ENCODE measurements at regions not wholly inside any gene's neighbourhood (a gene's known extent, or its start where the extent isn't known, plus 50 kb on each side); places are given as distances from the start of the nearest gene placed in this dataset.

DNA sequence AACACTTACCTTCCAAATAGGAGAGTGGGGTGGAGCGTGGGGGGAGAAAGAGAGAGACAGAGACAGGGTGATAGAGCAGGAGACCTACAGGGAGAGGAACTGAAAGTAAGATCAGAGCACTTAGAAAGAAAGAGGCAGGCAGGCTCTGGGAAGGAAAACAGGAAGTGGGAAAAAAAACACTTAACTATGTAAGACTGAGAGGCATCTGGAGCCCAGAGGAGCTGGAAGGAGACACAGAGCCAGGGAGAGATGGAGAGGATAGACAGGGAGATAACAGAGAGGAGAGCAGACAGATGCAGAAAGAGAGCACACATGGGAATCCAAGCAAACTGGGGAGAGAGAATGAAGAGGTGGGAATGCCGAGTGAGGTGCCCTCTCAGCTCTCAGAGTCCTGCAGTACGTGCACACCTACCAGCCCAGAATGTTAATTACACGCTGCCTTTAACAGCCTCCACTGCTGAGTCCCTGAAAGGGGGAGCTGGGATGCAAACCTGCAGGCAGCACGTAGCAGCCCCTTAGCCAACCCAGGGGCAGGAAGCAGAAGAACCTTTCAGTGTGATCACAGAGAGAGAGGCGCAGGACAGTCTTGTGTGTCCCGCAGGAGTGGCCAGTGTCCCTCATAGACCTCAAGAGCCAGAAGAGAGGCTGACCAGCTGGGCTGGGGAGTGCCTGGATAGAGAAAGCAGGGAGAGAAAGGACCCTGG is 132.7 kb upstream of the LRFN2 start:
- Mint-ChIP-seq H3K27me3 (ENCODE audit: unreplicated experiment) (peaks cover 6% of the 10 kb centered on the region), H3K4me3 (ENCODE audit: unreplicated experiment) (peak overlapping the region; percentile 69), H3K9me3 (ENCODE audit: unreplicated experiment) (peaks cover 7% of the 10 kb centered on the region), H3K36me3 (ENCODE audit: unreplicated experiment) (no peaks in the 10 kb centered on the region), H3K27ac (ENCODE audit: unreplicated experiment) (peak overlapping the region; percentile 82), H3K4me1 (ENCODE audit: low read depth, unreplicated experiment) (peaks cover 51% of the 10 kb centered on the region)
- DNase-seq: no peak
- TF ChIP-seq, protein P1, sequence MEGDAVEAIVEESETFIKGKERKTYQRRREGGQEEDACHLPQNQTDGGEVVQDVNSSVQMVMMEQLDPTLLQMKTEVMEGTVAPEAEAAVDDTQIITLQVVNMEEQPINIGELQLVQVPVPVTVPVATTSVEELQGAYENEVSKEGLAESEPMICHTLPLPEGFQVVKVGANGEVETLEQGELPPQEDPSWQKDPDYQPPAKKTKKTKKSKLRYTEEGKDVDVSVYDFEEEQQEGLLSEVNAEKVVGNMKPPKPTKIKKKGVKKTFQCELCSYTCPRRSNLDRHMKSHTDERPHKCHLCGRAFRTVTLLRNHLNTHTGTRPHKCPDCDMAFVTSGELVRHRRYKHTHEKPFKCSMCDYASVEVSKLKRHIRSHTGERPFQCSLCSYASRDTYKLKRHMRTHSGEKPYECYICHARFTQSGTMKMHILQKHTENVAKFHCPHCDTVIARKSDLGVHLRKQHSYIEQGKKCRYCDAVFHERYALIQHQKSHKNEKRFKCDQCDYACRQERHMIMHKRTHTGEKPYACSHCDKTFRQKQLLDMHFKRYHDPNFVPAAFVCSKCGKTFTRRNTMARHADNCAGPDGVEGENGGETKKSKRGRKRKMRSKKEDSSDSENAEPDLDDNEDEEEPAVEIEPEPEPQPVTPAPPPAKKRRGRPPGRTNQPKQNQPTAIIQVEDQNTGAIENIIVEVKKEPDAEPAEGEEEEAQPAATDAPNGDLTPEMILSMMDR (IDR thresholded peaks at IDR 0.05; ENCODE audit: partially characterized antibody, unreplicated experiment): no peak

DNA sequence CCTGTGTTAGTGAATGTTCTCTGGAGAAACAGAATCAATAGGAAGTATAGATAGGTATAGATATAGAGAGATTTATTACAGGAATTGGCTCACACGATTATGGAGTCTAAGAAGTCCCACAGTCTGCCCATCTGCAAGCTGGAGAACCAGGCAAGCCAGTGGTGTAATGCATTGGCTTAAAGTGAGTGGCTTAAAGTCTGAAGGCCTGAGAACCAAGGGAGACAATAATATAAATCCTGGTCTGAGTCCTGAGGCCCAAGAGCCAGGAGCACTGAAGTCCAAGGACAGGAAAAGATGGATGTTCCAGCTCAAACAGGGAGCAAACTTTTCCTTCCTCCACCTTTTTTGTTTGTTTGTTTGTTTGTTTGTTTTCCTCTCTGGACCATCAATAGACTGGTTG is 131.2 kb upstream of the LRFN2 start:
- H3K27ac Mint-ChIP-seq (ENCODE audit: unreplicated experiment): no peak overlapping the region
- H3K4me3 Mint-ChIP-seq (ENCODE audit: unreplicated experiment): no peak overlapping the region
- TF ChIP-seq, protein P1 (IDR thresholded peaks at IDR 0.05; ENCODE audit: partially characterized antibody, unreplicated experiment): no peak
- peaks cover 51% of the 10 kb centered on the region for H3K4me1 Mint-ChIP-seq (ENCODE audit: low read depth, unreplicated experiment)
- DNase-seq: no peak
- no peaks in the 10 kb centered on the region for H3K36me3 Mint-ChIP-seq (ENCODE audit: unreplicated experiment)
- H3K27me3 Mint-ChIP-seq (ENCODE audit: unreplicated experiment): peaks cover 11% of the 10 kb centered on the region
- peaks cover 11% of the 10 kb centered on the region for H3K9me3 Mint-ChIP-seq (ENCODE audit: unreplicated experiment)

DNA sequence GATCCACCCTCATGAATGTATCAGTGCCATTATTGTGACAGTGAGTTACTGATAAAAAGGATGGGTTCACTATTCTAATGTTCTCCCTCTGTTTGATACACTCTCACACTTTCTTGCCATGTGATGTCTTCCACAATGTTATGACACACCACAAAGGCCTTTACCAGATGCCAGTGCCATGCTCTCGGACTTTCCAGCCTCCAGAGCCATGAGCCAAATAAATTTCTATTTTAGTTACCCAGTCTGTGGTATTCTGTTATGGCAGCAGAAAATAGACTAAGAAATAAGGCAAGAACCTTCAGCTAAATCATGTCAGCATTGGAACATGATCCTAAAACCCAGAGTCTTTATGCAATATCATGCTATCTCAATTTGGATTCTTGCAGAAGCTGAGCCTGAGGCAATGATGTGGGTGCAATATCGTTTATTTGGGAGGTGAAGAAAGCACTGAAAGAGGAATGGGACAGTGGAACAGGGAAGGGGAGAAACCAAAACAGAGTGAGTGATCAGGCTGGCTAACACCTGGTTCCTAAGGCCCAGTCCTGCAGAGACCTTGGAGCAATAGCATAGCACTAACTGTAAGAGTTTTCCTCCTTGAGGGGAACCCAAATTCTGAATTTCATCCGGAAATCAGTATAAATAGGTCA is 130.4 kb upstream of the LRFN2 start:
- Mint-ChIP-seq H3K36me3 (ENCODE audit: unreplicated experiment) (no peaks in the 10 kb centered on the region), H3K27me3 (ENCODE audit: unreplicated experiment) (peaks cover 11% of the 10 kb centered on the region), H3K27ac (ENCODE audit: unreplicated experiment) (no peak overlapping the region), H3K4me3 (ENCODE audit: unreplicated experiment) (no peak overlapping the region), H3K4me1 (ENCODE audit: low read depth, unreplicated experiment) (peaks cover 46% of the 10 kb centered on the region), H3K9me3 (ENCODE audit: unreplicated experiment) (peaks cover 8% of the 10 kb centered on the region)
- TF ChIP-seq, protein P1 (IDR thresholded peaks at IDR 0.05; ENCODE audit: partially characterized antibody, unreplicated experiment): no peak
- no peak for DNase-seq

DNA sequence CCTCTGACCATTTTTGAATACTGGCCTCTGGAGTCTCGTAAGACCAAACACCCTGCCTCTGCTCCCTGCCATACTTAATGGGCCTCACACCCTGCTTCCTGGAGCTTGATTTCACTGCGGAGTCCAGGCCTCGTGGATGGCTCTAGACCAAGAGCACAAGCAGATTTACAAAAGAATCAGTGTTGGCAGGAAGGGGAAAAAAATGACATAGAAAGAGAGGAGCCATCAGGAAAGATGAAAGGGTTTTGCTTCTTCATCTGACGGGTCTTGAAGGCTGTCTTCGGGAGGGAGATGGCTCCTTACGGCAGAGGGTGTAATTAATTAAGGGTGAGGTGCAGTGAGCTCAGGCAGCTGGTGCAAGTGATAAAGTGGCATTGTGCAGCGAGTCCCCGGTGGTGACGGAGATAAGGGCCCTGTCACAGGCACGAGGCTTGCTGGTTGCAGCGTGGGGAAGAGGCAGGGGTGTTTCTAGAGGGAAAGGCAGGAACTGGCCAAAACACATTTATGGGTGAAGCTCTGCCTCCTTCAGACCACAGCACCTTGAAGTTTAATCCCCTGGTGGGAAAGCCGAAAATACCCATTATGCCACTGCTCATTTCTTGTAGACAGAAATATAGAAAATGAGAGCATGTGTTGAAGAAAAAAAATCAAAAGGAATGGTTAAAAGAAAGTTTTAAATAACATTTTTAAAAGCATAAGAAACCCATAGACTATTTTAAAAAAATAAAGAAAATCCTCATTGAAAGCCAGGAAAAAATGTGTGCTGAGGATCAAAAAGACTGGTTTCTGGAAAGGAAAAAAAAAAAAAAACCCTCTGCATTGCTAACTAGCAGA is 128.6 kb upstream of the LRFN2 start:
- H3K4me1 Mint-ChIP-seq (ENCODE audit: low read depth, unreplicated experiment): peaks cover 33% of the 10 kb centered on the region
- H3K27ac Mint-ChIP-seq (ENCODE audit: unreplicated experiment): peak overlapping the region; percentile 5
- H3K4me3 Mint-ChIP-seq (ENCODE audit: unreplicated experiment): no peak overlapping the region
- H3K9me3 Mint-ChIP-seq (ENCODE audit: unreplicated experiment): peaks cover 8% of the 10 kb centered on the region
- DNase-seq: no peak
- no peaks in the 10 kb centered on the region for H3K36me3 Mint-ChIP-seq (ENCODE audit: unreplicated experiment)
- peaks cover 6% of the 10 kb centered on the region for H3K27me3 Mint-ChIP-seq (ENCODE audit: unreplicated experiment)
- TF ChIP-seq, protein P1 (IDR thresholded peaks at IDR 0.05; ENCODE audit: partially characterized antibody, unreplicated experiment): no peak

Data from glutamatergic neuron (in vitro differentiated cells).